ENCODE measurements at regions not wholly inside any gene's neighbourhood (a gene's known extent, or its start where the extent isn't known, plus 50 kb on each side); places are given as distances from the start of the nearest gene placed in this dataset.
"Not testable (repeated sequence)": the region's sequence is repeated elsewhere in the genome, so short reads cannot be mapped to it uniquely, and the experiment has no call there.

DNA sequence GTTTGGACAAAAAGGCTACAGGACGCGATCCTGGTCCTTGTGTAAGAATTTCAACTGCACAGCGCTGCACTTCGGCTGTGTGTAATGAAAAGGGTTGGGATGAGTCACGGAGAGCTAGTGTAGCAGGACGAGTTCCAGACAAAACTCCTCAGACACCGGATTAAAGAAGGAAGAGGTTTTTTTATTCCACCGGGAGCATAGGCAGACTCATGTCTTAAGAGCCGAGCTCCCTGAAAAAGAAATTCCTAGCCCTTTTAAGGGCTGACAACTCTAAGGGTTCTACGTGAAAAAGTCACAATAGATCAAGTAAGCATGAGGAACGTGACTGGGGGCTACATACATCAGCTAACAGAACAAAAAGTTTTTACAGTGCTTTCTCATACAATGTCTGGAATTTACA lies 54.8 kb upstream of the FAM90A1 start:
- TF ChIP-seq CTCF (IDR thresholded peaks at IDR 0.05 in 2 of 3, conservative IDR thresholded peaks at IDR 0.05 in 1 of 3; ENCODE audit: insufficient read depth in 2 of 3, low read depth in 1 of 3, low read length in 3 of 3); GTF2F1 (IDR thresholded peaks at IDR 0.05; ENCODE audit: low read depth, low read length); ZBTB12 (CRISPR knock-in tag; IDR thresholded peaks at IDR 0.05); ARNT (IDR thresholded peaks at IDR 0.05); ZNF644 (tag; IDR thresholded peaks at IDR 0.05; ENCODE audit: low read depth); ZNF184 (CRISPR knock-in tag; IDR thresholded peaks at IDR 0.05); POLR2AphosphoS5 (IDR thresholded peaks at IDR 0.05; ENCODE audit: control insufficient read depth, insufficient read depth, low read depth, low read length); FOS (IDR thresholded peaks at IDR 0.05; ENCODE audit: extremely low read depth, insufficient read length); NR2C2 (CRISPR knock-in tag; IDR thresholded peaks at IDR 0.05); NR2C2 (tag; IDR thresholded peaks at IDR 0.05); RFX5 (IDR thresholded peaks at IDR 0.05; ENCODE audit: low read depth, low read length): not testable (repeated sequence)
- TF ChIP-seq, protein P1, sequence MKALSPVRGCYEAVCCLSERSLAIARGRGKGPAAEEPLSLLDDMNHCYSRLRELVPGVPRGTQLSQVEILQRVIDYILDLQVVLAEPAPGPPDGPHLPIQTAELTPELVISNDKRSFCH (CRISPR knock-in tag; IDR thresholded peaks at IDR 0.05), result not testable (repeated sequence)
- TF ChIP-seq, protein P1 (tag; IDR thresholded peaks at IDR 0.05), result not testable (repeated sequence)
- TF ChIP-seq, protein P2, sequence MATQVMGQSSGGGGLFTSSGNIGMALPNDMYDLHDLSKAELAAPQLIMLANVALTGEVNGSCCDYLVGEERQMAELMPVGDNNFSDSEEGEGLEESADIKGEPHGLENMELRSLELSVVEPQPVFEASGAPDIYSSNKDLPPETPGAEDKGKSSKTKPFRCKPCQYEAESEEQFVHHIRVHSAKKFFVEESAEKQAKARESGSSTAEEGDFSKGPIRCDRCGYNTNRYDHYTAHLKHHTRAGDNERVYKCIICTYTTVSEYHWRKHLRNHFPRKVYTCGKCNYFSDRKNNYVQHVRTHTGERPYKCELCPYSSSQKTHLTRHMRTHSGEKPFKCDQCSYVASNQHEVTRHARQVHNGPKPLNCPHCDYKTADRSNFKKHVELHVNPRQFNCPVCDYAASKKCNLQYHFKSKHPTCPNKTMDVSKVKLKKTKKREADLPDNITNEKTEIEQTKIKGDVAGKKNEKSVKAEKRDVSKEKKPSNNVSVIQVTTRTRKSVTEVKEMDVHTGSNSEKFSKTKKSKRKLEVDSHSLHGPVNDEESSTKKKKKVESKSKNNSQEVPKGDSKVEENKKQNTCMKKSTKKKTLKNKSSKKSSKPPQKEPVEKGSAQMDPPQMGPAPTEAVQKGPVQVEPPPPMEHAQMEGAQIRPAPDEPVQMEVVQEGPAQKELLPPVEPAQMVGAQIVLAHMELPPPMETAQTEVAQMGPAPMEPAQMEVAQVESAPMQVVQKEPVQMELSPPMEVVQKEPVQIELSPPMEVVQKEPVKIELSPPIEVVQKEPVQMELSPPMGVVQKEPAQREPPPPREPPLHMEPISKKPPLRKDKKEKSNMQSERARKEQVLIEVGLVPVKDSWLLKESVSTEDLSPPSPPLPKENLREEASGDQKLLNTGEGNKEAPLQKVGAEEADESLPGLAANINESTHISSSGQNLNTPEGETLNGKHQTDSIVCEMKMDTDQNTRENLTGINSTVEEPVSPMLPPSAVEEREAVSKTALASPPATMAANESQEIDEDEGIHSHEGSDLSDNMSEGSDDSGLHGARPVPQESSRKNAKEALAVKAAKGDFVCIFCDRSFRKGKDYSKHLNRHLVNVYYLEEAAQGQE (IDR thresholded peaks at IDR 0.05; ENCODE audit: borderline replicate concordance), result not testable (repeated sequence)
- TF ChIP-seq, protein P2 (CRISPR knock-in tag; IDR thresholded peaks at IDR 0.05; ENCODE audit: low read depth), result not testable (repeated sequence)
